Right lobe of liver (tissue), 6 donors: ENCODE measurements at regions not wholly inside any gene's neighbourhood (a gene's known extent, or its start where the extent isn't known, plus 50 kb on each side); places are given as distances from the start of the nearest gene placed in this dataset.
"Not testable (repeated sequence)": the region's sequence is repeated elsewhere in the genome, so short reads cannot be mapped to it uniquely, and the experiment has no call there.

Experiments used
- ATAC-seq, 4 donors: fragments of 200-7000 bp; cut with Tn5 transposase; one replicate each; pipeline ENCODE4 v1.9.1; 2020; ENCODE audit warnings: mild to moderate bottlenecking in 4 of 4, moderate library complexity in 4 of 4
- DNase-seq, 3 donors: peaks; one replicate each; pipeline ENCODE4 v3.0.0-alpha.2; 2020
- H3K27ac ChIP-seq, 3 donors: fragments of 200-600 bp; one replicate each; pipeline ENCODE4 v1.8.0; 2022
- H3K27me3 ChIP-seq, 2 donors: fragments of 200-600 bp; one replicate each; pipeline ENCODE4 v1.8.0; 2022
- H3K36me3 ChIP-seq, 4 donors: fragments of 200-600 bp; sonication (generic) in 1 of 4; one replicate each; pipeline versions ENCODE4 v1.5.1 to v1.8.0; 2017 to 2022; ENCODE audit warnings: control low read depth in 1 of 4
- H3K4me1 ChIP-seq, 4 donors: fragments of 200-600 bp; sonication (generic) in 1 of 4; one replicate each; pipeline versions ENCODE4 v1.5.1 to v1.8.0; 2017 to 2022; ENCODE audit warnings: control low read depth in 1 of 4
- H3K4me3 ChIP-seq, 3 donors: fragments of 200-600 bp; one replicate each; pipeline ENCODE4 v1.8.0; 2022
- H3K9me3 ChIP-seq, 4 donors: fragments of 200-600 bp; sonication (generic) in 1 of 4; one replicate each; pipeline versions ENCODE4 v1.5.1 to v1.8.0; 2017 to 2022; ENCODE audit warnings: control low read depth in 1 of 4
- POLR2A ChIP-seq: fragments of 450-650 bp; IDR thresholded peaks from one replicate; pipeline ENCODE4 v1.6.1; 2017; ENCODE audit warnings: antibody characterized with exemption, mild to moderate bottlenecking
- WGBS: methylation state at CpG from one replicate; pipeline ENCODE4 v1.1.6; 2018; ENCODE audit warnings: low coverage, low lambda C conversion rate; ENCODE audit not compliant: insufficient coverage; ENCODE audit errors: missing lambda C conversion rate; 5-methylcytosine and 5-hydroxymethylcytosine counted together
- intact Hi-C, 2 donors: fragments of 100-400 bp; cut with DNase I; formaldehyde crosslinking; loops; one replicate each; pipeline versions ENCODE4 v1.11.2 to v1.14.1; 2022
- TF ChIP-seq, protein P1 (sequence below), 4 donors: fragments of 200-600 bp in 3 of 4; fragments of 450-650 bp in 1 of 4; IDR thresholded peaks; one replicate each; pipeline versions ENCODE4 v1.5.1 to v1.8.0; 2016 to 2022; ENCODE audit warnings: antibody characterized with exemption in 4 of 4, mild to moderate bottlenecking in 2 of 4
- donor health status: DM: no; HTN: yes; CAD: no.
- donor health status: DM: no; HTN: no; CAD: no.
- donor health status: DM: no; HTN: no; CAD: no.
- donor health status: DM: no; HTN: yes; CAD: no.
- donor health status: DM: no; HTN: yes; CAD: no.

GRCh38 chr6:137389150-137389704, 105.0 kb downstream of the OLIG3 start:
- Histone ChIP-seq H3K27me3 (no peaks in the 10 kb centered on the region), H3K4me1 (peaks cover 0 to 10% (median 2%) of the 10 kb centered on the region in 4 donors), H3K36me3 (no peaks in the 10 kb centered on the region), H3K27ac (no peak overlapping the region), H3K4me3 (no peak overlapping the region), H3K9me3 (no peaks in the 10 kb centered on the region)
- intact Hi-C loops: no loop called here
- no peak for DNase-seq
- 39% methylated on average over 6 of the region's 6 CpGs for WGBS
- TF ChIP-seq POLR2A: no peak
- TF ChIP-seq, protein P1, sequence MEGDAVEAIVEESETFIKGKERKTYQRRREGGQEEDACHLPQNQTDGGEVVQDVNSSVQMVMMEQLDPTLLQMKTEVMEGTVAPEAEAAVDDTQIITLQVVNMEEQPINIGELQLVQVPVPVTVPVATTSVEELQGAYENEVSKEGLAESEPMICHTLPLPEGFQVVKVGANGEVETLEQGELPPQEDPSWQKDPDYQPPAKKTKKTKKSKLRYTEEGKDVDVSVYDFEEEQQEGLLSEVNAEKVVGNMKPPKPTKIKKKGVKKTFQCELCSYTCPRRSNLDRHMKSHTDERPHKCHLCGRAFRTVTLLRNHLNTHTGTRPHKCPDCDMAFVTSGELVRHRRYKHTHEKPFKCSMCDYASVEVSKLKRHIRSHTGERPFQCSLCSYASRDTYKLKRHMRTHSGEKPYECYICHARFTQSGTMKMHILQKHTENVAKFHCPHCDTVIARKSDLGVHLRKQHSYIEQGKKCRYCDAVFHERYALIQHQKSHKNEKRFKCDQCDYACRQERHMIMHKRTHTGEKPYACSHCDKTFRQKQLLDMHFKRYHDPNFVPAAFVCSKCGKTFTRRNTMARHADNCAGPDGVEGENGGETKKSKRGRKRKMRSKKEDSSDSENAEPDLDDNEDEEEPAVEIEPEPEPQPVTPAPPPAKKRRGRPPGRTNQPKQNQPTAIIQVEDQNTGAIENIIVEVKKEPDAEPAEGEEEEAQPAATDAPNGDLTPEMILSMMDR (IDR thresholded peaks at IDR 0.05): no peak
- ATAC-seq: peak; percentile 19 to 55 (median 42)

GRCh38 chr6:137387096-137387764, 107.0 kb downstream of the OLIG3 start:
- WGBS: 38% methylated on average over 4 of the region's 10 CpGs
- TF ChIP-seq, protein P1 (IDR thresholded peaks at IDR 0.05): no peak
- no peak for TF ChIP-seq POLR2A
- H3K27me3 ChIP-seq: no peaks in the 10 kb centered on the region
- H3K4me3 ChIP-seq: no peak overlapping the region
- H3K36me3 ChIP-seq: no peaks in the 10 kb centered on the region
- H3K4me1 ChIP-seq: peaks cover 0 to 10% (median 2%) of the 10 kb centered on the region in 4 donors
- no peak overlapping the region for H3K27ac ChIP-seq
- intact Hi-C loops: no loop called here
- ATAC-seq (peak; percentile 86 to 95 (median 92)), DNase-seq (peak; percentile 32 to 77 (median 62))
- H3K9me3 ChIP-seq: no peaks in the 10 kb centered on the region

DNA sequence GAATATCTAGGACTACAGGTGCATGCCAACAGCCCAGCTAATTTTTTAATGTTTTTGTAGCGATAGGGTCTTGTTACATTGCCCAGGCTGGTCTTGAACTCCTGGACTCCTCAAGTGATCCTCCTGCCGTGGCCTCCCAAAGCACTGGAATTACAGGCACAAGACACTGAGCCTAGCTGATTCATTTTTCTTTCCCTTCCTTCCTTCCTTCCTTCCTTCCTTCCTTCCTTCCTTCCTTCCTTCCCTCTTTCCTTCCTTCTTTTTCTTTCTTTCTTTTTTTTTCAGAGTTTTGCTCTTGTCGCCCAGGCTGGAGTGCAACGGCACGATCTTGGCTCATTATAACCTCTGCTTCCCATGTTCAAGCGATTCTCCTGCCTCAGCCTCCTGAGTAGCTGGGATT, 110.9 kb downstream of the OLIG3 start:
- ATAC-seq, H3K4me3 ChIP-seq, DNase-seq, H3K9me3 ChIP-seq, H3K27me3 ChIP-seq, H3K27ac ChIP-seq, intact Hi-C loops, H3K36me3 ChIP-seq: not testable (repeated sequence)
- peaks cover 0 to 11% (median 2%) of the 10 kb centered on the region in 4 donors for H3K4me1 ChIP-seq
- 94% methylated on average over 5 of the region's 6 CpGs for WGBS

- Histone ChIP-seq H3K4me3 (peak overlapping the region in 1 of 3 donors; percentile 0), H3K36me3 (no peaks in the 10 kb centered on the region), H3K27me3 (no peaks in the 10 kb centered on the region), H3K9me3 (peaks cover 0 to 6% (median under 1%) of the 10 kb centered on the region in 4 donors), H3K27ac (peak overlapping the region in 2 of 3 donors; percentile 39 to 52), H3K4me1 (peaks cover 0 to 8% (median 0%) of the 10 kb centered on the region in 4 donors)
- DNase-seq: no peak
- TF ChIP-seq, protein P1 (IDR thresholded peaks at IDR 0.05): no peak
- TF ChIP-seq POLR2A: no peak
- ATAC-seq: peak; percentile 50 to 82 (median 73)
- WGBS: 21% methylated on average over 2 of the region's 2 CpGs
- intact Hi-C loops: no loop called here
These were observed 116.2 kb downstream of the OLIG3 start for GRCh38 chr6:137378090-137378369.

- peaks cover 0 to 26% (median 3%) of the 10 kb centered on the region in 4 donors for H3K4me1 ChIP-seq
- no peak for ATAC-seq
- DNase-seq: no peak
- no peaks in the 10 kb centered on the region for H3K36me3 ChIP-seq
- intact Hi-C loops: no loop called here
- no peaks in the 10 kb centered on the region for H3K9me3 ChIP-seq
- H3K27me3 ChIP-seq: no peaks in the 10 kb centered on the region
- WGBS: 94% methylated on average over 1 of the region's 1 CpG
- TF ChIP-seq POLR2A: no peak
- TF ChIP-seq, protein P1 (IDR thresholded peaks at IDR 0.05): no peak
- no peak overlapping the region for H3K27ac ChIP-seq
- H3K4me3 ChIP-seq: no peak overlapping the region
These were observed 120.9 kb downstream of the OLIG3 start for GRCh38 chr6:137373296-137373695.
